ENCODE measurements at regions not wholly inside any gene's neighbourhood (a gene's known extent, or its start where the extent isn't known, plus 50 kb on each side); places are given as distances from the start of the nearest gene placed in this dataset.

GRCh38 chr2:21812766-21813165 lies 689.0 kb downstream of the TDRD15 start (continued):
- no peak for TF ChIP-seq REST (IDR thresholded peaks at IDR 0.05; ENCODE audit: low read depth)
- TF ChIP-seq POLR2A (IDR thresholded peaks at IDR 0.05; ENCODE audit: borderline replicate concordance, extremely low read depth, insufficient read depth, insufficient read length), result no peak

- POLR2A ChIA-PET, result no interaction called here
- Histone ChIP-seq H3K9me3 (ENCODE audit: control insufficient read depth in 1 of 2, insufficient read depth in 1 of 2, low read depth in 1 of 2, low read length in 2 of 2) (peaks cover 10 to 20% of the 10 kb centered on the region in 2 experiments; a peak in 3 of 4 replicates), H4K20me1 (ENCODE audit: insufficient read depth) (no peaks in the 10 kb centered on the region), H3K27ac (ENCODE audit: low read depth, low read length) (no peak overlapping the region), H3K4me3 (replicated peaks in 1 of 2; ENCODE audit: low read depth in 1 of 2, low read length in 2 of 2) (no peak overlapping the region), H3K36me3 (ENCODE audit: control insufficient read depth in 1 of 2, insufficient read depth in 2 of 2, low read length in 2 of 2) (no peaks in the 10 kb centered on the region), H3K4me1 (ENCODE audit: control insufficient read depth in 1 of 2, insufficient read depth in 2 of 2, low read length in 2 of 2) (no peaks in the 10 kb centered on the region), H2AFZ (ENCODE audit: low read depth, low read length, poor library complexity, severe bottlenecking) (no peak overlapping the region), H3K27me3 (ENCODE audit: insufficient read depth, low read length) (no peaks in the 10 kb centered on the region), H3K4me2 (ENCODE audit: low read length) (no peak overlapping the region), H3K9me2 (ENCODE audit: insufficient read depth) (no peaks in the 10 kb centered on the region), H3K9ac (ENCODE audit: low read length) (no peak overlapping the region), H3K79me2 (ENCODE audit: insufficient read depth, low read length) (no peaks in the 10 kb centered on the region)
- TF ChIP-seq ZFX (IDR thresholded peaks at IDR 0.05) (no peak), YY1 (IDR thresholded peaks at IDR 0.05; ENCODE audit: extremely low read depth, insufficient replicate concordance, low read depth, low read length) (no peak), SIN3A (IDR thresholded peaks at IDR 0.05; ENCODE audit: low read depth) (no peak), CTCF (IDR thresholded peaks at IDR 0.05 in 2 of 3, conservative IDR thresholded peaks at IDR 0.05 in 1 of 3; ENCODE audit: borderline replicate concordance in 1 of 3, insufficient read depth in 1 of 3, low read depth in 2 of 3, low read length in 2 of 3) (no peak), POLR2A (IDR thresholded peaks at IDR 0.05; ENCODE audit: borderline replicate concordance, extremely low read depth, insufficient read depth, insufficient read length) (no peak), ZBTB33 (IDR thresholded peaks at IDR 0.05; ENCODE audit: extremely low read depth, insufficient replicate concordance, low read length) (no peak), TCF7L2 (IDR thresholded peaks at IDR 0.05; ENCODE audit: borderline replicate concordance, extremely low read depth, insufficient read depth, insufficient read length) (no peak), ATF3 (IDR thresholded peaks at IDR 0.05) (no peak)
- no TSS peak for BruUV-seq (replicated peaks)
- RAD21 ChIA-PET (ENCODE audit: low non-redundant PET in 1 of 2, low total read pairs in 2 of 2, uncharacterized antibody in 2 of 2, unreplicated experiment in 2 of 2), result interaction anchor here in 1 of 2 experiments (0.6 kb wide), 1 partner anchor 1073 kb away, joined by 3 read pairs; no protein-coding TSS in a partner anchor
- intact Hi-C loops (cut with micrococcal nuclease), result no loop called here
- CTCF ChIA-PET, result no interaction called here
- ATAC-seq (no peak), DNase-seq (ENCODE audit: low read depth, low spot score) (no peak)
These were observed 690.9 kb downstream of the TDRD15 start for GRCh38 chr2:21814588-21815149.
